Eye (tissue), 1 donor: ENCODE measurements at regions not wholly inside any gene's neighbourhood (a gene's known extent, or its start where the extent isn't known, plus 50 kb on each side); places are given as distances from the start of the nearest gene placed in this dataset.
"Not testable (repeated sequence)": the region's sequence is repeated elsewhere in the genome, so short reads cannot be mapped to it uniquely, and the experiment has no call there.

Experiments used
- DNase-seq: peaks from one replicate; pipeline ENCODE4 v3.0.0-alpha.2; 2015

GRCh38 chr2:153532140-153532539, 53.6 kb upstream of the RPRM start:
- DNase-seq, result no peak

- not testable (repeated sequence) for DNase-seq
These were observed 55.2 kb upstream of the RPRM start for GRCh38 chr2:153533803-153534202.

- DNase-seq, result not testable (repeated sequence)
These were observed 56.0 kb upstream of the RPRM start for GRCh38 chr2:153534590-153534989.

GRCh38 chr2:153536115-153536514, 57.6 kb upstream of the RPRM start:
- DNase-seq, result no peak

- DNase-seq, result not testable (repeated sequence)
These were observed 59.5 kb upstream of the RPRM start for GRCh38 chr2:153538102-153538501.

- peak; percentile 61 for DNase-seq
These were observed 65.1 kb upstream of the RPRM start for GRCh38 chr2:153543635-153544071.

- peak; percentile 68 for DNase-seq
These were observed 67.8 kb upstream of the RPRM start for GRCh38 chr2:153546358-153546757.

GRCh38 chr2:153548536-153548935, 70.0 kb upstream of the RPRM start:
- no peak for DNase-seq

GRCh38 chr2:153551698-153552097, 73.1 kb upstream of the RPRM start:
- no peak for DNase-seq

GRCh38 chr2:153557211-153557610, 78.6 kb upstream of the RPRM start:
- DNase-seq, result no peak

- no peak for DNase-seq
These were observed 79.2 kb upstream of the RPRM start for GRCh38 chr2:153557714-153558113.

- no peak for DNase-seq
These were observed 79.7 kb upstream of the RPRM start for GRCh38 chr2:153558247-153558646.

- no peak for DNase-seq
These were observed 88.8 kb upstream of the RPRM start for GRCh38 chr2:153567367-153567766.

- DNase-seq, result no peak
These were observed 89.5 kb upstream of the RPRM start for GRCh38 chr2:153568105-153568504.

- DNase-seq, result no peak
These were observed 96.8 kb upstream of the RPRM start for GRCh38 chr2:153575171-153575853.

- no peak for DNase-seq
These were observed 105.7 kb upstream of the RPRM start for GRCh38 chr2:153584244-153584643.

- DNase-seq, result no peak
These were observed 109.8 kb upstream of the RPRM start for GRCh38 chr2:153588408-153588807.

GRCh38 chr2:153589586-153589985, 111.0 kb upstream of the RPRM start:
- DNase-seq, result no peak

- DNase-seq, result not testable (repeated sequence)
These were observed 114.5 kb upstream of the RPRM start for GRCh38 chr2:153593086-153593485.

GRCh38 chr2:153595939-153596338, 117.4 kb upstream of the RPRM start:
- no peak for DNase-seq

- DNase-seq, result peak; percentile 28
These were observed 123.2 kb upstream of the RPRM start for GRCh38 chr2:153601812-153602211.

GRCh38 chr2:153604133-153604532, 125.6 kb upstream of the RPRM start:
- no peak for DNase-seq

- DNase-seq, result no peak
These were observed 128.1 kb upstream of the RPRM start for GRCh38 chr2:153606623-153607022.

GRCh38 chr2:153622285-153622684, 143.7 kb upstream of the RPRM start:
- no peak for DNase-seq

- DNase-seq, result no peak
These were observed 144.5 kb upstream of the RPRM start for GRCh38 chr2:153623020-153623419.
